Stimulated activated CD4-positive, alpha-beta T cell treated with anti-CD3 and anti-CD28 coated beads, TNF-alpha, amount 100 ng/mL, for 48 hours (primary cell): ENCODE measurements at regions not wholly inside any gene's neighbourhood (a gene's known extent, or its start where the extent isn't known, plus 50 kb on each side); places are given as distances from the start of the nearest gene placed in this dataset.

Experiments
- DNase-seq, 3 donors: peaks; one replicate each; pipeline ENCODE4 v3.0.0-alpha.2; 2020; ENCODE audit warnings: low read depth in 3 of 3

- no peak for DNase-seq
Observed at GRCh38 chr9:81532251-81532650, 157.1 kb downstream of the TLE1 start.

GRCh38 chr9:81531511-81531910 lies 157.8 kb downstream of the TLE1 start:
- no peak for DNase-seq

GRCh38 chr9:81530846-81531245 lies 158.5 kb downstream of the TLE1 start:
- no peak for DNase-seq

- DNase-seq, result no peak
Observed at GRCh38 chr9:81530310-81530810, 159.0 kb downstream of the TLE1 start.

- no peak for DNase-seq
Observed at GRCh38 chr9:81529556-81530193, 159.7 kb downstream of the TLE1 start.

GRCh38 chr9:81526587-81526986 lies 162.8 kb downstream of the TLE1 start:
- no peak for DNase-seq

- no peak for DNase-seq
Observed at GRCh38 chr9:81522716-81523551, 166.4 kb downstream of the TLE1 start.

- no peak for DNase-seq
Observed at GRCh38 chr9:81521892-81522291, 167.5 kb downstream of the TLE1 start.

GRCh38 chr9:81519816-81520495 lies 169.4 kb downstream of the TLE1 start:
- DNase-seq, result no peak

- no peak for DNase-seq
Observed at GRCh38 chr9:81517954-81518353, 171.4 kb downstream of the TLE1 start.

GRCh38 chr9:81513059-81513458 lies 176.3 kb downstream of the TLE1 start:
- no peak for DNase-seq

- no peak for DNase-seq
Observed at GRCh38 chr9:81512641-81513040, 176.7 kb downstream of the TLE1 start.

- no peak for DNase-seq
Observed at GRCh38 chr9:81508476-81508875, 180.9 kb downstream of the TLE1 start.

- no peak for DNase-seq
Observed at GRCh38 chr9:81506941-81507864, 182.1 kb downstream of the TLE1 start.

GRCh38 chr9:81499594-81499993 lies 189.8 kb downstream of the TLE1 start:
- no peak for DNase-seq

- DNase-seq, result no peak
Observed at GRCh38 chr9:81499021-81499454, 190.3 kb downstream of the TLE1 start.

- no peak for DNase-seq
Observed at GRCh38 chr9:81498576-81498975, 190.8 kb downstream of the TLE1 start.

GRCh38 chr9:81497091-81497490 lies 192.3 kb downstream of the TLE1 start:
- no peak for DNase-seq

GRCh38 chr9:81492710-81493447 lies 196.5 kb downstream of the TLE1 start:
- DNase-seq, result no peak

GRCh38 chr9:81490605-81491331 lies 198.6 kb downstream of the TLE1 start:
- no peak for DNase-seq
